ENCODE measurements at regions not wholly inside any gene's neighbourhood (a gene's known extent, or its start where the extent isn't known, plus 50 kb on each side); places are given as distances from the start of the nearest gene placed in this dataset.
"Not testable (repeated sequence)": the region's sequence is repeated elsewhere in the genome, so short reads cannot be mapped to it uniquely, and the experiment has no call there.

GRCh38 chr18:1306641-1307040, 402.0 kb downstream of the ADCYAP1 start:
- Histone ChIP-seq H3K4me3 (ENCODE audit: low read depth in 1 of 2, low read length in 1 of 2) (no peak overlapping the region), H3K27me3 (no peaks in the 10 kb centered on the region), H3K4me1 (ENCODE audit: control insufficient read depth in 1 of 2, insufficient read depth in 1 of 2, low read depth in 1 of 2, low read length in 1 of 2) (no peaks in the 10 kb centered on the region), H3K36me3 (no peaks in the 10 kb centered on the region), H3K27ac (no peak overlapping the region), H3K9me3 (no peaks in the 10 kb centered on the region)
- TF ChIP-seq CTCF (IDR thresholded peaks at IDR 0.05): no peak

- Histone ChIP-seq H3K4me1 (ENCODE audit: control insufficient read depth in 1 of 2, insufficient read depth in 1 of 2, low read depth in 1 of 2, low read length in 1 of 2) (no peaks in the 10 kb centered on the region), H3K4me3 (ENCODE audit: low read depth in 1 of 2, low read length in 1 of 2) (no peak overlapping the region), H3K36me3 (no peaks in the 10 kb centered on the region), H3K9me3 (no peaks in the 10 kb centered on the region), H3K27ac (no peak overlapping the region), H3K27me3 (no peaks in the 10 kb centered on the region)
- no peak for TF ChIP-seq CTCF (IDR thresholded peaks at IDR 0.05)
These were observed 404.0 kb downstream of the ADCYAP1 start for GRCh38 chr18:1308686-1309085.

GRCh38 chr18:1311376-1311775, 406.7 kb downstream of the ADCYAP1 start:
- Histone ChIP-seq H3K27ac (no peak overlapping the region), H3K4me3 (ENCODE audit: low read depth in 1 of 2, low read length in 1 of 2) (no peak overlapping the region), H3K9me3 (no peaks in the 10 kb centered on the region), H3K36me3 (no peaks in the 10 kb centered on the region), H3K27me3 (no peaks in the 10 kb centered on the region), H3K4me1 (ENCODE audit: control insufficient read depth in 1 of 2, insufficient read depth in 1 of 2, low read depth in 1 of 2, low read length in 1 of 2) (no peaks in the 10 kb centered on the region)
- TF ChIP-seq CTCF (IDR thresholded peaks at IDR 0.05): no peak

- not testable (repeated sequence) for H3K36me3 ChIP-seq; H3K4me3 ChIP-seq (ENCODE audit: low read depth in 1 of 2, low read length in 1 of 2); H3K4me1 ChIP-seq (ENCODE audit: control insufficient read depth in 1 of 2, insufficient read depth in 1 of 2, low read depth in 1 of 2, low read length in 1 of 2); H3K27me3 ChIP-seq; H3K27ac ChIP-seq; H3K9me3 ChIP-seq
These were observed 430.7 kb downstream of the ADCYAP1 start for GRCh38 chr18:1335345-1335744.

- TF ChIP-seq CTCF (IDR thresholded peaks at IDR 0.05): no peak
- H3K27me3 ChIP-seq: no peaks in the 10 kb centered on the region
- H3K36me3 ChIP-seq: no peaks in the 10 kb centered on the region
- H3K4me3 ChIP-seq (ENCODE audit: low read depth in 1 of 2, low read length in 1 of 2): no peak overlapping the region
- no peak overlapping the region for H3K27ac ChIP-seq
- no peaks in the 10 kb centered on the region for H3K9me3 ChIP-seq
- no peaks in the 10 kb centered on the region for H3K4me1 ChIP-seq (ENCODE audit: control insufficient read depth in 1 of 2, insufficient read depth in 1 of 2, low read depth in 1 of 2, low read length in 1 of 2)
These were observed 446.3 kb downstream of the ADCYAP1 start for GRCh38 chr18:1350931-1351450.

GRCh38 chr18:1353025-1353424, 448.4 kb downstream of the ADCYAP1 start:
- Histone ChIP-seq H3K9me3 (no peaks in the 10 kb centered on the region), H3K4me3 (ENCODE audit: low read depth in 1 of 2, low read length in 1 of 2) (no peak overlapping the region), H3K27me3 (no peaks in the 10 kb centered on the region), H3K4me1 (ENCODE audit: control insufficient read depth in 1 of 2, insufficient read depth in 1 of 2, low read depth in 1 of 2, low read length in 1 of 2) (no peaks in the 10 kb centered on the region), H3K27ac (no peak overlapping the region), H3K36me3 (no peaks in the 10 kb centered on the region)
- TF ChIP-seq CTCF (IDR thresholded peaks at IDR 0.05): no peak
